ENCODE measurements at regions not wholly inside any gene's neighbourhood (a gene's known extent, or its start where the extent isn't known, plus 50 kb on each side); places are given as distances from the start of the nearest gene placed in this dataset.

GRCh38 chr15:70274255-70274880, 176.7 kb upstream of the TLE3 start:
- TF ChIP-seq EP300 (IDR thresholded peaks at IDR 0.05; ENCODE audit: borderline replicate concordance), result no peak
- no peak for TF ChIP-seq CREB1 (IDR thresholded peaks at IDR 0.05; ENCODE audit: low read depth)
- no peak for TF ChIP-seq REST (IDR thresholded peaks at IDR 0.05; ENCODE audit: low read depth)
- no peak for TF ChIP-seq TCF12 (IDR thresholded peaks at IDR 0.05; ENCODE audit: low read depth)
- no peak for TF ChIP-seq YY1 (IDR thresholded peaks at IDR 0.05; ENCODE audit: low read depth)
- no peak for TF ChIP-seq MAX (IDR thresholded peaks at IDR 0.05)

Data from Ishikawa (cell line).